ENCODE measurements at regions not wholly inside any gene's neighbourhood (a gene's known extent, or its start where the extent isn't known, plus 50 kb on each side); places are given as distances from the start of the nearest gene placed in this dataset.
A peak's percentile ranks its signal among the peaks of the same experiment; 100 is the strongest.

DNA sequence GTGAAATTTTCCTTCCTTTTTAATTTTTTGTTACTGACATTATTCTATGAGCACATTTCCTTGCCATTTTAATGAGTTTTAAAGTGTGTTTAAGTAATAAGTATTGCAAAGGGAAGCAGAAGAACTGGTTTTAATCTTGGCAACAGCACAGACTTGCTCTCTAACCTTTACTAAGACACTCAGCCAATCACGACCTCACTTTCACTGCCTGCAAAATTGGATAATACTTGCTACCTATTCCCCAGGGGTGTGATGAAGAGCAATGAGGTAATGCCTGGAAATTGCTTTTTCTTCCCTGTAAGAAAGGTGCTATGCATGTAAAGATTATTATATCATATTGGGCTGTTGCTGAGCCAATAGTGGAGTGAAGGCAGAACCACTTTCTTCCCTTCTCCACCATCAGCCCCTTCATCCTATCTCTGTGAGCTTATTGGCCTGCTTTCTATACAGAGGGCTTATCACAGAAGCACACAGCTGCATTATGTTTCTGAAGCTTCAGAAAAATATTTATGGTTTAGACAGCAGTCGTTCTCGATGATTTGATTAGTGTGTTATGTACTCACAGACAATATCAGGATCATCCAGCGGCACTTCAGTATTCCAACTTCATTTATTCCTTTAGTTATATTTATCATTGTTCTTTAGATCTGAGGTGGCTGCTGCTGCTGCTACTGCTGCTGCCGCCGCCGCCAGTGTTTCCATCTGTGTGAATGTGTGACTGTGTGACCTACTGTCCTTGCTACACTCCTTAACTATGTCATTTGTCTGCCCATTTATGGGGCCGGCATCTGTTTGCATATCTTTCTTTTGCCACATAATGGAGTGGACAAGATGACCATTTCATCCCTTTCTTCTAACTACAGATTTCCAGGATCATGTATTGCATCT, 255.1 kb downstream of the C4orf33 start:
- peak; percentile 72 for DNase-seq

DNA sequence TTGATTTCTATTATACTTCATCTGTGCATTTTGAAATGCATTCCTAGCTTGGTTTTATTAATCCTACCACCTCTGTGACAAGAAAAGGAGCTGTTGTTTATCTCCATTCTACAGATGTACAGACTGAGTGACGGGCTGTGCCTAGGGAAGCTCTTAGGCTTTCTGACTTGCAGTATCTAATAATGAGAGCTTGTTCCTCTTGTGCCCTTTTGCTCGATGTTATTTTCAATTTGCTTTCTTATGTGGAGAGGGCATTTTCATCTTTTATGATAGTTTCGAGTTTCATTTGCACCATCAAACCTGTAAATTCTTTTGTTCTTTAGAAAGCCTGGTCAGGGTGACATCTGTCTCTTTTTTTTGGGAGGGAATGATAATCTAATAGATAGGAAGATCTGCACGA, 256.5 kb downstream of the C4orf33 start:
- DNase-seq: no peak

DNA sequence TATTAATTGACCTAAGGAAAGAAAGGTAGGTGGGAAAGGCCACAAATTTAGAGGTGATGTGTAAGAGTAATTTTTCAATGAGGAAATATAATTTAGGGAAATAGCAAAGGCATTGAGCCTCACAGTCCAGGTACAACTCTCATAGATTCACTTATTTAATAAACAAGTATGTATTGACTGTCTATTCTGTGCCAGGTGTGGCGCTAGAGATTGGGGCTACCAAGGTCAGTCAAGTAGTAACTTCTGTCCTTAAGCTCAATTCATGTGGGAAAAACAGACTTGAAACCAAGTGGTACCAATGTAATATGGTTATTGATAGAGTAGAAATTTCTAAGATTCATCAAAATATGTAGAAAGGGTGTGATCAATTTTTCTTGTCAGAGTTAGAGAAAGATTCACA, 257.5 kb downstream of the C4orf33 start:
- DNase-seq: no peak

DNA sequence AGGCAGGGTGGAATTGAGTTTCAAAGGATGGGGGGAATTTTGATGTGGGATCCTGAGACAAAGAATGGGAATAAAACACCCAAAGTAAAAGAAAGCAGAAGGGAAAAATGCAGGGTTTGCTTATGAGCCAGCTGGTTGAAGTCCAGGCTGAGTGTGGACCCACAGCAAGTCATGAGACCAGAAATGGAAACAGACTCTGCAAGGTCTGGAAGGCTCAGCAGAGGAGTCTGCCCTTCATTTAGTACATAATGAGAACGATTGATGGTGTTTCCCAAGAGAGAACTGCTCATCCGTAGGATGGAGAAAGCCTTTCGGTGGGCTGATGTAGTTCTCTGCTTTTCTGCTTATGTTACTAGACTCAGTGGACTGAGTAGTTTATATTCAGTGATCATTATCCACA, 259.1 kb downstream of the C4orf33 start:
- DNase-seq: no peak

DNA sequence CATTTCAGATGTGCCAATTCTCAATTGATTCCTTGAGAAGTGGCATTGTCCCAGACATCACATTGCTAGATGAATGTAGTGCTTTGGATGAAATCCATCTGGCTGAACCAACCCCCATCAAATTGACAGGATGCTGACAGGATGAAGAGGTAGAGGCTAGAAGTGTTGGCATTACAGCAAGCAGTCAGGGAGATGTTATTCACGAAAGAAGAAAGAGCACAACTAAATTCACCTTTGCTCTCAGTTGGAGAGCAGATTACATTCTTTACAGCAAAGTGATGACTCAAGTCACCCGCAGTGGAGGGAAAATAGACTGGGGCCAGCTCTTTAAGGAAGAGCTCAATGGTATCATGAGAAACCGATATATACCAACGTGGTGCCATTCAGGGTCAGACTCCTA, 259.6 kb downstream of the C4orf33 start:
- peak; percentile 32 for DNase-seq

DNA sequence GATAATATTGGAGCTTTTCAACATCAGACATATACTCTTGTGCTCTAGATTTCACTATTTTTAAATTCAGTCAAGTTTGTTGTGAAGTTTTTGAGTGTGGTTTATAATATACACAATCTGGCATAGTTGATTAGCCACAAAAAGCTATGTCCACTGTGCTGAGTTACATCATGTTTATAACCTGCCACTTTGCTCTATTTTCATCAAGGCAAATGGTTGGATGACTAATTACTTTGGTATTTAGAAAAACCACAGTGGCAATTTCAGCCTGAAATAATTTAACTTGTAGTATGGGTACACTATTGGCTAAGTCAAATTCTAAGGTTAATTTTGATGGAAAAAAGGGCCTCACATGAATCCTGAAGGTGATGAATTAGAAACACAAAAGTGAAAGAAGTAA, 262.6 kb downstream of the C4orf33 start:
- DNase-seq: no peak

DNA sequence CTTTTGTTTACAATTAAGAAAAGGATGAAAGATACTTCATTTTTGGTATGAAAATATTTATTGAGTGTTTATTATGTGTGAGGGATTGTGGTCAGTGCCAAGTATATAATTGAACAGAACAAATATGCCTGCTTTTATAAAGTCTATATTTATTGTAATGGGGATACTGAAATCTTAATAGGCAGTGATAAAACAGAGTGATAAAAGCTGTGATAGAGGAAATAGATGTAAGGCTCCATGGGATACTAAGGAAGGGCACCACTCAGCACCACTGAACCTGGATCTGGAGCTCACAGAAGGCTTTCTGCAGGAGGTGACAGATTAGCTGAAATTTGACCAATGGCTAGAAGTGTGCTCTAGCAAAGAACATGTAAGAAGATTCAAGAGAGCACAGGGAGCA, 263.5 kb downstream of the C4orf33 start:
- DNase-seq: no peak

DNA sequence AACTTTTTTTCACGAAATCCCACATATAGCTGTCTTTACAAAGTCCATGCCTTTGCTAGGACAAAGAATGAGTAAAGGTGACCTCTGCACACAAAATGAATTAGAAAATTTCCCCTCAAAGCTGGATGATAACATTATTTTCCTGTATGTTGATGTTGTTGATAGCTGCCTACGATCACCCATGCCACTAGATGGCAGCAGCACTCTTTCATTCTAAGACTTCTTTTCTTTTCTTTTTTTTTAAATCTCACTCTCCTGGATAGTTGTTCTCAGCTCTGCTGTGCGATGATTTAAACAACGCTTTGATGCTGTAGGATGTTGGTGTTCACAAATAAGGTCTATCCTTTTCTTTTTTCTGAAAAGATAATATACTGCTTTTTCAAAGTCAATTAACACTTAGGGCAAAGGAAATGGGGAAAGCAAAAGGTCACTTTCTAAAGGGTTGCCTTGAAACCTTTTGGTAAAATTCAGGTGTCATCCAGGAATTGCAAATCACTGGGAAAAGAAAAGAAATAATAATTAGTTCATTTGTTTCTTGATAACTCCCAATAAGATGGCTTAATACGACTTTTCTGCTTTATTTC, 266.8 kb downstream of the C4orf33 start:
- DNase-seq: peak; percentile 82

DNA sequence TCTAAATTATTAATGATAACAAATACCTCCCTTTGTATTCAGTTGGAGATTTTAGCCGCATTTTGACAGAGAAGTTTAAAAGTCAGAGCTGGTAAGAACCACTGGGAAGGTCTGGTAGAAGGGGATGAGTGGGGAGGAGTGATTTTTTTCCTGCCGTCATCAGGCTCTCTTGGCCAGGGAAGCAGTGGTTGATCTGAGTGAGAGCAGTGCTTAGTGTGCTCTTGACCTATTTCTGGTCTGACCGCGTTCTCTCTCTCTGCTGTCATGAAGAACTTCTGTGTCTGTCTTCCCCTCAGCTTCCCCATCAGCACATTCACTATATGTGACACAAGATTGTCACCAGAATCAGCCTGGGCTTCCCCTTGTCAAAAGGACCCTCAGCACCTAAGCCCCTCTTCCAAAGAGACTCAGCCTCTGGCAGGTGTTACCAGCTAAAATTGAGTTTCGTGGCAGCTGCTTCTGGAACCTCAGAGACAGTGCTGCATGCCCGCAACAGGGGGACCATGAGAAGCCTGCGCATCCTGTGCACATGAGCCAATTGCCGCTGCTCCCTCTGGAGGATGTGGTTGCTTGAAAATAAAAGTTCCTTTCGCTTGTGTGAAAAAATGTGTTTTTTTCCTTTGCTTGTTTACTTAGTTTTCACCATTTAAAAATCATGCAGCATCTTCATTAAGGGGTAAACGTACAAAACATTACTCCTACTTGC, 268.9 kb downstream of the C4orf33 start:
- DNase-seq: no peak

DNA sequence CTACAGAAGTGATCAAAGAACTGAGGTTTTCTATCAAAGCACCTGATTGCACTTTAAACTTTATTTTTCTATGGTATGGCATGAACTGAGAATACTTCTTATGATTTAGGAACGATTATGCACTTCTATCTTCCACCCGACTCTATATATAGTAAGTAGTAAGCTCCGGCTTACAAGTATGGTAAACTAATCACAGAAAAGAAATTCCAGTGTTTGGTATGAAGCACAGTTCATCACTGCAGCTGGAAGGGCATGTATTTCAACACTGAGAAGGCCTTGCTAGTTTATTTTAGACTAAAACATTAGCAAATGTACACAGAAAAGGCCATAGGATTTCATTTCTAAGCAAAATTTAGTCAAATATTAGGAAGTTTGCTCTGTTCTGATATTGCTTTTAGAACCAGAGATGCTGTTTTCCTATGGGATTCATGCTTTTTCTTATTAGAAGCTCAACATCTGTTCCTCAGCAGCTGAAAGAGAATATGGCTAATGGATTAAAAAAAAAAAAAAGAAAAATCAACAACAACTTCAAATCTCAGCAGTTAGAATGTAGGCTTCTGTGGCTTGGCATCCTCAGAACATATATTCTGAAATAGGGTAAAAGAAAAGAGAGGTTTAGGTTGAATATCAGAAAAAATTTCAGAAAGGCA, 273.5 kb downstream of the C4orf33 start:
- DNase-seq: no peak

DNA sequence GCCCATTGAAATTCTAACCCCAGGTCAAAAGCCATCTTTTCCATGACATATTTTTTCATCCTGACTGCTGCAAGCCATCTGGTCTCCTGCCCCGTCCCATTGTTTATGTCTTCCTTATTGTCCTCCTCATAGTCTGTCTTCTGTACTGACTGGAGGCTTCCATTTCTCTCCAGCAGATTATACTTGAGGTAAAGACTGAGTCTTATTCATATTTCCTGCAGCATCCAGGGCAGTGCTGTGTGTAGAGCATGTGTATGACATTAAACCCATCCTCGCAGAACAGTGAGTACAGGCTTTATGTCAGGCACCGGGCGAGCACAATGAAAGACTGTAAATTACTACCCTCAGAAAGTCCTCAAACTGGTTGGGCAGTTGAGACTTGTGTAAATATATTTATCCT, 275.1 kb downstream of the C4orf33 start:
- no peak for DNase-seq

DNA sequence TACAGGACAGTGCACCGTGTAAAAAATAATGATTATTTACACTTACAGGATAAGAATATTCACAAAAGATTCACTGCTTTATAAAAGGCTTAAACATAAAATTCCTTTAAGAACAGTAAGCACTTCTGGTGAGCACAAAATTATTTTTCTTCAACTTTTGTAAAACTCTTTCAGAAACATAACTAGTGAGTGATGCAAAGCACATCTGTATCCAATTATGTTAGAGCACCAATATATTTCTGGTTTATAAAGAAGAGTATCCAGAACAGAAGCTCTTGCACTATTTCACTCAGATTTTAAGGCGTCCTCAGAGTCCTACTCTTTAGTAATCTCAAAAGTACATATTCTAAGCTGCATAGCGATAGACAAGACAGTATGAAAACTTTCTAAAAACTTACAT, 276.0 kb downstream of the C4orf33 start:
- DNase-seq: no peak

DNA sequence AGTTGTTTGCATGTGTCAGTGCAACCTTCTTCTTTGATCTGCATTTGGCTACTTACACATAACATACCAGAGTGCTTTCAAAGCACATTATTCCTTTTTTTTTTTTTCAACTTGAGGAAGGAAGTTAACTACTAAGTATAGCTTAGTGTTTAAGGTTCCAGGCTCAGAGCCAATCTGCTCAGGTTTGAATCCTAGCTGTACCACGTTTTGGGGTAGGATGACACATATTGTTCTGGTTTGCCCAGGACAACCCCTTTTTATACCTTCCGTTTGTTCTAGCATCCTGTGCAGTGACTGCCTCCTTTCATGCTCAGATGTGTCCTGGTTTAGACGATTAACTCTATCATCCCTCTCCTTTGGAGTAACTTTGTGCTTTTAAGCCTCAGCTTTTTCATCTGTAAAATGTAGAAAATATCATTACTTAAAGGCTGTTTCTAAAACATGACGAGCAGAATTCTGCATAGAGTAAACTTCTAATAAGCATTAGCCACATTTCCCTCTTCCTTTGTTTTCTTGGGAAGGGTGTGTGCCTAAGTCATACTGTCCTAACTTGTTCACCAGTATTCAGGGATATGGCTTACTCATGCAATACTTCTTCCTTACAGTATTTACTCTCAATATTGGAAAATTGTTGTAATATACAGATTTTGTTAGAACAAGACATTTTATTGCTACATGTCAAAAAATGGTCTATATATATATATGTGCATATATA, 281.3 kb downstream of the C4orf33 start:
- DNase-seq: no peak

DNA sequence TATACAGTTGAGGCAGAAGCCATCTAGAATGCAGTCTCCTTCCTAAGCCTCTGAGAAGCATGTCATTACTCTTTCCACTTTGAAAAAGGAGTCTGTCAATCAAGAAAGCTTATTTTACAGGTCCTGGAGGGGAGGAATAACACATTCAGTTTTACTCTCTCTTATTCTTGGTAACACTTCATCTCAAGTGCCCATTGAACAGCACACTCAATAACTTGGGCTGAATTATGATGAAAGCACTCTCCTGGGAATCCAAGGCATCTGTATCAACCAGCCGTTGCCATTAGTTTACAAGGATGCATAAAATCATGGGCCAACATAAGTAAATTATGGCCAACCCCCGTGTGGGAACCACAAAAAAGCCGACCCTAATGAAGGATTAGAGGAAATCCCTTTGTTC, 282.4 kb downstream of the C4orf33 start:
- peak; percentile 37 for DNase-seq

DNA sequence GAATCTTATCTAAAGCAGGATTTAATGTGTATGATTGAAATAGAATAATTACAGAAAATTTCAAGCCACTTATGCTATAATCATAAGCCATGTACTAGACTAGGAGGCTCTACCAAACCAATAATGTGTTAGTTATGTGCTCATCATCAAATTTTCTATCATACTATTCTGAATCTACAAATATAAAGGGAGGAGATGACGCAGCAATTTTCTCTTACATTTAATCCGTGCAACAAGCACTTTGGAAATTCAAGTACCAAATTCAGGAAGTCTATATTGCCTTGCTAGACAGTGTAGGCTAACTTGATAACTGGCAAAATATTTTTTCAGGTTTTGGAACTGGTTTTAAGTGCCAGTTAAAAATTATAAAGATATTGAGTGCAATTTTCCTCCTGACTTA, 283.5 kb downstream of the C4orf33 start:
- DNase-seq: no peak

DNA sequence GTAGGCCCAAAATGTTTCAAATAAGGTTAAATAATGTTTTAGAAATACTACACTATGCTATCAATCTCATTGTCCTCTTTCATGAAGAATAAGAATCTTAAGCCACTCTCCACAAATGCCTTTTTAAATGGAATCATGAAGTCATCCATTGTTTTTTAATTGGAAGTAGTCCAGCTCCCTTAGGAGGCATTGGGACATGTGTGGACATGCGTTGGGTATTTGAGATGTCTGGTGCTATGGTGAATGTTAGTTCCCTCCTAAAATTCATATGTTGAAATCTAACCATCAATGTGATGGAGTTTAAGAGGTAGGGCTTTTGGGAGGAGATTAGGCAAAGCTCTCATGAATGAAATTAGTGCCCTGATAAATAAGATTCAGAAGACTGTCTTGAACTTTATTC, 289.0 kb downstream of the C4orf33 start:
- DNase-seq: no peak

DNA sequence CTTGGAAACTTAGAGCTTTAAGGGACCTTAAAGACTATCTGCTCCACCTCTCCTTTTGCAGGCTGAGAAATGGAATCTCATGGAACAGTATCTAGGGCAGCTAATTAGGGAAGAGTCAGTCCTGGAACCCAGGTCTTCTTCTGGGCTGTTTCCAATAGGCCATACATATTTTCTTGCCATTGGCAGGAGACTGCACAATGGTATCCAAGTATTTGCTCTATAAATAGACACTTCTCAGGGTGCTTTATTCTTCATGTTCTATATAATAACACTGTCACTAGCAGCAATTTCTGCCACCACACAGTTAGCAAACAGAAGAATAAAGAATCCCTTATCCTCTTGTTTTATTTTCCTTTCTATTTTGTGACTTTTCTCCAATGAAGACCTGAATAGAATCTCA, 291.7 kb downstream of the C4orf33 start:
- DNase-seq: no peak

DNA sequence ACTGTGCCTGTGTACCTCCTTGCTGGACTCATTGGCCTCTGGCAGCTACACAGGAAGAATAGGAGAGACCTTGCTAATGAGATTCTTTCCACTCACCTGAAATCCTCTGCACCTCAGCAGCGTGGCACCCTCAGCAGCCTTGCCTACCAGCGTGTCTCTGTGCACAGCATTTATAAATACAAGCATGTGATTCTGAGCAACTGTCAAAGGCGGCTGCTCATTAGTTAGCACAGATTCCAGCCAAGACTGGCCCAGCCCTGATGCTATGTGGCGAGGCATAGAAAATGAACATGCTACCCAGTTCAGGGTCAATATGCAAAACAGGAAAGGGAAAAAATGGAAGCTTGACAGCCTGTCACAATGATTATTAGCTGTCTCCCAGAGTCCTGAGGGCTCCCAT, 298.0 kb downstream of the C4orf33 start:
- no peak for DNase-seq

DNA sequence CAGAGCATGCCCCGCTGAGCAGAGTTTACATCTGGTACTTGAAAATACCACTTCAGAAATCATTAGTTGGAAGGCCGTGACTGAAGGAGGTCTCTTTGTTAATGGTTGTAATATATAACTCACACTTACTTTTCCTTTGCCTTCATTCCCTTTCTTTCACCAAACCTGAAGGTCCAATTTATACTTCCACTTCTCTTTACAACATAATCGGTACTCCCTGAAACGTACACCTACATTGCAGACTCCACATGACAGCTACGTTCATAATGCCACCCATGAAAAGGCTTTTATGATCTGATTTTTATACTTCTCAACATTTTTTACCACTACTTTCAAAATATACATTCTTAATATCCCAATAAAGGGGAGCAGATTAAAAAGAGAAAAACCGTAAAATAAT, 298.7 kb downstream of the C4orf33 start:
- peak; percentile 61 for DNase-seq

DNA sequence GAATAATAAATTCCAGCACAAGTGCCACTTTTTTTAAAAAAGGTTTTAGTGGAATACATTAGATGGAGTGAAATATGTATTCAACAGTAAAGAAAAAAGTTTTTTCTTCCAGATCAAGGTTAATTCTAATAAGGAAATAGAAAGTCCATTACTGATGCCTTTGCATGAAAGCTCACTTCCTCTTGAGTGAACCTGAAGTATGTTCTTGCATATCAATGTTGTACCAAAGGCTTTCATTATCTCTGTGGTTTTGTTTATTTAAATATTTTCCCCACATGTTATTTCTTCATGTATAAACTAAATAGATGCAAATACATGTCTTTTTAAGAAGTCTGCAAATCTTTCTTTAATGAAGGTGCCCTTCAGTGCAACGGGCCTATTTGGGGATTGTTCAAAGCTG, 307.9 kb downstream of the C4orf33 start:
- DNase-seq: no peak

DNA sequence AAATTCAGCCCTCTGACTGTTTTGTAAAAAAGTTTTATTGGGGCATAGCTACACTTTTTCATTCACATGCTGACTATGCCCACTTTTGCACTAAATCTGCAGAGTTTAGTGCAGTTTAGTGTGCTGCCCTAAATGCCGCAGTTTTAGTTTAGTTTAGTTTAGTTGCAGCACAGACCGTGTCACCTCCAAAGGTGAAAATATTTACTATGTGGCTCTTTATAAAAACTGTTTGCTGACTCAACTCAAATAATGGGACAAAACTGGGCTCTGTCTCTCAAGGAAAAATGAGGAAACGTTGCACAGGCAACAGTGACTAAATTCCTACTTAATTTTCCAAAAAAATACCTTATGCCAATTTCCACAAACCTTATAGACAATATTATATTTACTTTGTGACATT, 314.2 kb downstream of the C4orf33 start:
- no peak for DNase-seq

DNA sequence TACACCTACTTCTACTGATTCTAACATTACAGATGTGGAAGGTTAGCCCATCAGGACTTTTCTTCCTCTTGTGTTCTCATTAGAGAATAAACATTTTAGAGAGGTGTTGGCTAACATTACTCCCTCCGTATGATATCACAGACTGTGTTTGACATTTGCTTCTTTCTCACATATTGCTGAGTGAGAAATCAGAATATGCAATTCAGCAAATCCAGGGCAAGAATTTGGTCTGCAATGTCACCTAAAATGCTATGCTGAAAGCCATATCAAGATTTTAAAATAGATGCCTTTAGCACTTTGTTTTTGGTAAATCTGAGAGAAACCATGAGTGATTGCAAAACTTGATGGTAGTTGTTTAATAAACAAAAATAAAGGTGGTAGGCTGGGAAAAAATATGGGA, 319.1 kb downstream of the C4orf33 start:
- no peak for DNase-seq

DNA sequence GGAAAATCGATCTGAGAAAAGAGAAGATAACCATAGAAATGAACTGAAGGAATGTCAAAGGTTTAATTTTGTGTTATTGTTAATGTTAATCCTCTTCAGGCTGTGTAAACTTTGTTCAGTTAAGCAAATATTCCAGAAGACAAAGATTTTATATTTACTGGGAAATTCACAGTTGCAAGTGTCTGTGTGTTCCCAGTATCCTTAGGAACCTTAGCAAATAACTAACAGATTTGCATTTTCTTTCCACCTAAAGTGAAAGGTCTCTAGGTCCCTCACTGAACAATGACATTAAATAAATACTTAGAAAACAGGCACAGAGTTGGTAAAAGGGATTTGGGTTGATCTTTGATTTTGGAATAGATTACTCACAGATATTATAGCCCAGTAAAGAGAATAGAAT, 324.7 kb downstream of the C4orf33 start:
- no peak for DNase-seq

Data from NCI-H2227 treated with DMSO at 0.1 percent for 48 hours (cell line).